Liver (tissue), 8 donors: ENCODE measurements at regions not wholly inside any gene's neighbourhood (a gene's known extent, or its start where the extent isn't known, plus 50 kb on each side); places are given as distances from the start of the nearest gene placed in this dataset.

Source experiments
- DNase-seq: peaks from one replicate; pipeline ENCODE4 v3.0.0-alpha.2; 2017; ENCODE audit warnings: low spot score
- H3K27ac ChIP-seq, 2 donors: one replicate each; pipeline ENCODE4 v1.7.0; 2013; ENCODE audit warnings: inconsistent platforms in 2 of 2, low read length in 2 of 2, control low read depth in 1 of 2, low read depth in 1 of 2, mild to moderate bottlenecking in 1 of 2
- H3K27me3 ChIP-seq, 4 donors: one replicate each; pipeline versions ENCODE4 v1.6.1 to v1.7.0; 2013; ENCODE audit warnings: low read length in 3 of 4, inconsistent platforms in 1 of 4, mild to moderate bottlenecking in 1 of 4, moderate library complexity in 1 of 4; ENCODE audit not compliant: control insufficient read depth in 4 of 4, insufficient read depth in 4 of 4
- H3K36me3 ChIP-seq, 4 donors: one replicate each; pipeline versions ENCODE4 v1.6.1 to v1.7.0; 2013; ENCODE audit warnings: low read length in 3 of 4, mild to moderate bottlenecking in 3 of 4, low read depth in 1 of 4, moderate library complexity in 1 of 4; ENCODE audit not compliant: control insufficient read depth in 4 of 4, insufficient read depth in 3 of 4
- H3K4me1 ChIP-seq, 4 donors: one replicate each; pipeline versions ENCODE4 v1.6.1 to v1.7.0; 2013; ENCODE audit warnings: low read length in 3 of 4, mild to moderate bottlenecking in 3 of 4, moderate library complexity in 1 of 4; ENCODE audit not compliant: control insufficient read depth in 4 of 4, insufficient read depth in 4 of 4
- H3K4me3 ChIP-seq, 3 donors: one replicate each; pipeline versions ENCODE4 v1.6.1 to v1.7.0; 2013; ENCODE audit warnings: low read length in 3 of 3, control low read depth in 1 of 3, low read depth in 1 of 3, mild to moderate bottlenecking in 1 of 3
- H3K9ac ChIP-seq, 2 donors: one replicate each; pipeline ENCODE4 v1.7.0; 2013; ENCODE audit warnings: low read length in 2 of 2, mild to moderate bottlenecking in 2 of 2, moderate library complexity in 2 of 2, control low read depth in 1 of 2, low read depth in 1 of 2
- H3K9me3 ChIP-seq, 4 donors: one replicate each; pipeline versions ENCODE4 v1.6.1 to v1.7.0; 2013; ENCODE audit warnings: low read length in 3 of 4; ENCODE audit not compliant: control insufficient read depth in 4 of 4
- EGR1 ChIP-seq, 2 donors: IDR thresholded peaks; 2 replicates each; pipeline ENCODE4 v1.6.1; 2016 to 2018; ENCODE audit warnings: antibody characterized with exemption in 2 of 2, low read depth in 2 of 2
- FOXA1 ChIP-seq: IDR thresholded peaks from 2 replicates; pipeline ENCODE4 v1.6.1; 2016; ENCODE audit warnings: antibody characterized with exemption
- FOXA2 ChIP-seq: IDR thresholded peaks from 2 replicates; pipeline ENCODE4 v1.6.1; 2016; ENCODE audit warnings: antibody characterized with exemption
- HNF4A ChIP-seq, 2 donors: conservative IDR thresholded peaks; 2 replicates each; pipeline ENCODE4 v1.6.1; 2016; ENCODE audit warnings: antibody characterized with exemption in 2 of 2, mild to moderate bottlenecking in 2 of 2
- JUND ChIP-seq, 2 donors: IDR thresholded peaks; 2 replicates each; pipeline ENCODE4 v1.6.1; 2016; ENCODE audit warnings: antibody characterized with exemption in 2 of 2
- NR2F2 ChIP-seq: IDR thresholded peaks from 2 replicates; pipeline ENCODE4 v1.6.1; 2016; ENCODE audit warnings: antibody characterized with exemption
- RAD21 ChIP-seq, 2 donors: IDR thresholded peaks; 2 replicates each; pipeline ENCODE4 v1.6.1; 2016; ENCODE audit warnings: antibody characterized with exemption in 2 of 2, mild to moderate bottlenecking in 2 of 2
- RXRA ChIP-seq, 2 donors: IDR thresholded peaks; 2 replicates each; pipeline ENCODE4 v1.6.1; 2017 to 2018; ENCODE audit warnings: antibody characterized with exemption in 2 of 2, mild to moderate bottlenecking in 1 of 2
- SP1 ChIP-seq: IDR thresholded peaks from 2 replicates; pipeline ENCODE4 v1.6.1; 2018; ENCODE audit warnings: antibody characterized with exemption, mild to moderate bottlenecking
- TAF1 ChIP-seq: conservative IDR thresholded peaks from 2 replicates; pipeline ENCODE4 v1.6.1; 2016; ENCODE audit warnings: antibody characterized with exemption, mild to moderate bottlenecking
- YY1 ChIP-seq: IDR thresholded peaks from 2 replicates; pipeline ENCODE4 v1.6.1; 2016; ENCODE audit warnings: antibody characterized with exemption, mild to moderate bottlenecking
- WGBS: extraction: QIAGEN DNeasy Blood & Tissue Kit; methylation state at CpG from one replicate; pipeline ENCODE4 v1.1.7; 2013; 5-methylcytosine and 5-hydroxymethylcytosine counted together
- TF ChIP-seq, protein P1 (sequence below): IDR thresholded peaks from 2 replicates; pipeline ENCODE4 v1.6.1; 2016; ENCODE audit warnings: antibody characterized with exemption
- TF ChIP-seq, protein P2 (sequence below): IDR thresholded peaks from 2 replicates; pipeline ENCODE4 v1.6.1; 2016; ENCODE audit warnings: antibody characterized with exemption, mild to moderate bottlenecking
- TF ChIP-seq, protein P3 (sequence below): IDR thresholded peaks from 2 replicates; pipeline ENCODE4 v1.6.1; 2016; ENCODE audit warnings: antibody characterized with exemption
- TF ChIP-seq, protein P4 (sequence below): fragments of 150-350 bp; IDR thresholded peaks from 2 replicates; pipeline ENCODE4 v1.5.1; 2017; ENCODE audit warnings: improper control_type of control experiment, low read depth, low read length; ENCODE audit not compliant: missing input control
- TF ChIP-seq, protein P5 (sequence below): IDR thresholded peaks from 2 replicates; pipeline ENCODE4 v1.6.1; 2016; ENCODE audit warnings: antibody characterized with exemption
- donor health status: healthy.
- donor health status: healthy.
- donor health status: healthy.
- donor health status: healthy.
- donor health status: healthy.

DNA sequence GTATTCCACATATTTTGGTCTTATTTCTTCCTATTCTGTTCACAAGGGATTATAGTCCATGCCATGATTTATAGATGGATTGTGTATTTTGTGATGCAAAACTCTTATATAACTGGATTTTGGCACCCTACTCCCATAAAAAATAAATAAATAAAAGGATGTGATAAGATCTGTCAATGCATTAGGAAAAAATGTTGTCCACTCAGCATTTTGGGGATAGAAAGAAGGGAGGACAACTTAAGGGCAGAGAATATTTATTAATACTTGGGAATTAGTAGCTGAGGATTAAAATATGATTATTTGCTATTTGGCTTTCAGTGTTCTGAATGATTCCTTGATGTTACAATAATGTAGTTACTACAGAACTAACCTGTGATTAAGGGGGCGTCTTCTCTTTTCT, 682.6 kb downstream of the ZBBX start:
- Histone ChIP-seq H3K27me3 (no peaks in the 10 kb centered on the region), H3K4me1 (no peaks in the 10 kb centered on the region), H3K9ac (no peak overlapping the region), H3K27ac (no peak overlapping the region), H3K36me3 (no peaks in the 10 kb centered on the region), H3K9me3 (peaks cover 0 to 2% (median 0%) of the 10 kb centered on the region in 4 donors), H3K4me3 (no peak overlapping the region)
- DNase-seq = no peak
- TF ChIP-seq NR2F2 (no peak), HNF4A (conservative IDR thresholded peaks at IDR 0.05) (no peak), JUND (IDR thresholded peaks at IDR 0.05) (no peak), RAD21 (IDR thresholded peaks at IDR 0.05) (no peak), FOXA1 (no peak), FOXA2 (no peak), TAF1 (no peak), YY1 (no peak), RXRA (IDR thresholded peaks at IDR 0.05) (no peak), EGR1 (IDR thresholded peaks at IDR 0.05; ENCODE audit: low read depth in 2 of 2) (no peak)
- TF ChIP-seq, protein P1, sequence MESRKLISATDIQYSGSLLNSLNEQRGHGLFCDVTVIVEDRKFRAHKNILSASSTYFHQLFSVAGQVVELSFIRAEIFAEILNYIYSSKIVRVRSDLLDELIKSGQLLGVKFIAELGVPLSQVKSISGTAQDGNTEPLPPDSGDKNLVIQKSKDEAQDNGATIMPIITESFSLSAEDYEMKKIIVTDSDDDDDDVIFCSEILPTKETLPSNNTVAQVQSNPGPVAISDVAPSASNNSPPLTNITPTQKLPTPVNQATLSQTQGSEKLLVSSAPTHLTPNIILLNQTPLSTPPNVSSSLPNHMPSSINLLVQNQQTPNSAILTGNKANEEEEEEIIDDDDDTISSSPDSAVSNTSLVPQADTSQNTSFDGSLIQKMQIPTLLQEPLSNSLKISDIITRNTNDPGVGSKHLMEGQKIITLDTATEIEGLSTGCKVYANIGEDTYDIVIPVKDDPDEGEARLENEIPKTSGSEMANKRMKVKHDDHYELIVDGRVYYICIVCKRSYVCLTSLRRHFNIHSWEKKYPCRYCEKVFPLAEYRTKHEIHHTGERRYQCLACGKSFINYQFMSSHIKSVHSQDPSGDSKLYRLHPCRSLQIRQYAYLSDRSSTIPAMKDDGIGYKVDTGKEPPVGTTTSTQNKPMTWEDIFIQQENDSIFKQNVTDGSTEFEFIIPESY = no peak
- TF ChIP-seq, protein P2, sequence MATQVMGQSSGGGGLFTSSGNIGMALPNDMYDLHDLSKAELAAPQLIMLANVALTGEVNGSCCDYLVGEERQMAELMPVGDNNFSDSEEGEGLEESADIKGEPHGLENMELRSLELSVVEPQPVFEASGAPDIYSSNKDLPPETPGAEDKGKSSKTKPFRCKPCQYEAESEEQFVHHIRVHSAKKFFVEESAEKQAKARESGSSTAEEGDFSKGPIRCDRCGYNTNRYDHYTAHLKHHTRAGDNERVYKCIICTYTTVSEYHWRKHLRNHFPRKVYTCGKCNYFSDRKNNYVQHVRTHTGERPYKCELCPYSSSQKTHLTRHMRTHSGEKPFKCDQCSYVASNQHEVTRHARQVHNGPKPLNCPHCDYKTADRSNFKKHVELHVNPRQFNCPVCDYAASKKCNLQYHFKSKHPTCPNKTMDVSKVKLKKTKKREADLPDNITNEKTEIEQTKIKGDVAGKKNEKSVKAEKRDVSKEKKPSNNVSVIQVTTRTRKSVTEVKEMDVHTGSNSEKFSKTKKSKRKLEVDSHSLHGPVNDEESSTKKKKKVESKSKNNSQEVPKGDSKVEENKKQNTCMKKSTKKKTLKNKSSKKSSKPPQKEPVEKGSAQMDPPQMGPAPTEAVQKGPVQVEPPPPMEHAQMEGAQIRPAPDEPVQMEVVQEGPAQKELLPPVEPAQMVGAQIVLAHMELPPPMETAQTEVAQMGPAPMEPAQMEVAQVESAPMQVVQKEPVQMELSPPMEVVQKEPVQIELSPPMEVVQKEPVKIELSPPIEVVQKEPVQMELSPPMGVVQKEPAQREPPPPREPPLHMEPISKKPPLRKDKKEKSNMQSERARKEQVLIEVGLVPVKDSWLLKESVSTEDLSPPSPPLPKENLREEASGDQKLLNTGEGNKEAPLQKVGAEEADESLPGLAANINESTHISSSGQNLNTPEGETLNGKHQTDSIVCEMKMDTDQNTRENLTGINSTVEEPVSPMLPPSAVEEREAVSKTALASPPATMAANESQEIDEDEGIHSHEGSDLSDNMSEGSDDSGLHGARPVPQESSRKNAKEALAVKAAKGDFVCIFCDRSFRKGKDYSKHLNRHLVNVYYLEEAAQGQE = no peak
- TF ChIP-seq, protein P3, sequence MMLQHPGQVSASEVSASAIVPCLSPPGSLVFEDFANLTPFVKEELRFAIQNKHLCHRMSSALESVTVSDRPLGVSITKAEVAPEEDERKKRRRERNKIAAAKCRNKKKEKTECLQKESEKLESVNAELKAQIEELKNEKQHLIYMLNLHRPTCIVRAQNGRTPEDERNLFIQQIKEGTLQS = no peak
- 63% methylated on average over 1 of the region's 1 CpG for WGBS

DNA sequence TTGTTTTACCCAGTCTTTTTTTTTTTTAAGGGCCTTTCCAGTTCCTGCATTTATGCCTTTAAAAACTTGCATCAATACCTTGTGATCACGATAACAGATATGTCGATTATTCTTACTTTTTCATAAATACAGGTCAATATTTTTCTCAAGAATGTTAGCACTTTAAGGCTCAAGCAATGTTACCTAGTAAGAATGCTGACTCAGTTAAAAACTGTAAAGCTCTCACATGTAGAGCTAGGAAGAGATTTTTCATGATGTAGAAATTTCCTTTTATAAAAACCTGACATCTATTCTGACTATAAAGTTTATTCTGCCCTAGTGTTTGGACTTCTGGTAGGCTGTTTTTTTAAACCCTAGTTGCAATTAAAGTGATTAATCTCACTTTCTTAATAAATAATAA, 684.0 kb downstream of the ZBBX start:
- Histone ChIP-seq H3K36me3 (no peaks in the 10 kb centered on the region), H3K27ac (no peak overlapping the region), H3K4me1 (no peaks in the 10 kb centered on the region), H3K27me3 (no peaks in the 10 kb centered on the region), H3K9ac (no peak overlapping the region), H3K4me3 (no peak overlapping the region), H3K9me3 (no peaks in the 10 kb centered on the region)
- TF ChIP-seq, protein P1 = no peak
- TF ChIP-seq, protein P2 = no peak
- TF ChIP-seq TAF1 = no peak
- no peak for TF ChIP-seq EGR1 (IDR thresholded peaks at IDR 0.05; ENCODE audit: low read depth in 2 of 2)
- TF ChIP-seq SP1 = no peak
- no peak for TF ChIP-seq FOXA1
- TF ChIP-seq, protein P4, sequence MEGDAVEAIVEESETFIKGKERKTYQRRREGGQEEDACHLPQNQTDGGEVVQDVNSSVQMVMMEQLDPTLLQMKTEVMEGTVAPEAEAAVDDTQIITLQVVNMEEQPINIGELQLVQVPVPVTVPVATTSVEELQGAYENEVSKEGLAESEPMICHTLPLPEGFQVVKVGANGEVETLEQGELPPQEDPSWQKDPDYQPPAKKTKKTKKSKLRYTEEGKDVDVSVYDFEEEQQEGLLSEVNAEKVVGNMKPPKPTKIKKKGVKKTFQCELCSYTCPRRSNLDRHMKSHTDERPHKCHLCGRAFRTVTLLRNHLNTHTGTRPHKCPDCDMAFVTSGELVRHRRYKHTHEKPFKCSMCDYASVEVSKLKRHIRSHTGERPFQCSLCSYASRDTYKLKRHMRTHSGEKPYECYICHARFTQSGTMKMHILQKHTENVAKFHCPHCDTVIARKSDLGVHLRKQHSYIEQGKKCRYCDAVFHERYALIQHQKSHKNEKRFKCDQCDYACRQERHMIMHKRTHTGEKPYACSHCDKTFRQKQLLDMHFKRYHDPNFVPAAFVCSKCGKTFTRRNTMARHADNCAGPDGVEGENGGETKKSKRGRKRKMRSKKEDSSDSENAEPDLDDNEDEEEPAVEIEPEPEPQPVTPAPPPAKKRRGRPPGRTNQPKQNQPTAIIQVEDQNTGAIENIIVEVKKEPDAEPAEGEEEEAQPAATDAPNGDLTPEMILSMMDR = no peak
- TF ChIP-seq, protein P5, sequence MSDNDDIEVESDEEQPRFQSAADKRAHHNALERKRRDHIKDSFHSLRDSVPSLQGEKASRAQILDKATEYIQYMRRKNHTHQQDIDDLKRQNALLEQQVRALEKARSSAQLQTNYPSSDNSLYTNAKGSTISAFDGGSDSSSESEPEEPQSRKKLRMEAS = no peak
- no peak for TF ChIP-seq YY1
- TF ChIP-seq, protein P3 = no peak
- no peak for DNase-seq
- WGBS = 84% methylated on average over 2 of the region's 2 CpGs
